ENCODE measurements at regions not wholly inside any gene's neighbourhood (a gene's known extent, or its start where the extent isn't known, plus 50 kb on each side); places are given as distances from the start of the nearest gene placed in this dataset.

GRCh38 chr2:43055086-43055912 is 171.1 kb downstream of the ZFP36L2 start:
- no peaks in the 10 kb centered on the region for H3K9me2 ChIP-seq (replicated peaks; ENCODE audit: insufficient read depth, low read length)
- no peak overlapping the region for H2AFZ ChIP-seq (ENCODE audit: low read length)
- no peaks in the 10 kb centered on the region for H4K20me1 ChIP-seq (ENCODE audit: insufficient read depth, low read depth, low read length)
- no peaks in the 10 kb centered on the region for H3K79me2 ChIP-seq (ENCODE audit: low read length)
- no peak for DNase-seq
- no peak overlapping the region for H3K27ac ChIP-seq (ENCODE audit: low read length)
- H3K4me1 ChIP-seq (ENCODE audit: low read length), result no peaks in the 10 kb centered on the region
- H3K9me3 ChIP-seq (ENCODE audit: low read length), result no peaks in the 10 kb centered on the region
- H3K4me2 ChIP-seq (ENCODE audit: low read depth, low read length, poor library complexity, severe bottlenecking), result no peak overlapping the region
- H3K27me3 ChIP-seq (ENCODE audit: low read length), result no peaks in the 10 kb centered on the region
- H3K4me3 ChIP-seq (ENCODE audit: low read length), result no peak overlapping the region
- no peak overlapping the region for H3K9ac ChIP-seq (ENCODE audit: low read length)
- no peaks in the 10 kb centered on the region for H3K36me3 ChIP-seq (ENCODE audit: insufficient read depth, low read length)

- Histone ChIP-seq H3K9me2 (replicated peaks; ENCODE audit: insufficient read depth, low read length) (no peaks in the 10 kb centered on the region), H2AFZ (ENCODE audit: low read length) (no peak overlapping the region), H4K20me1 (ENCODE audit: insufficient read depth, low read depth, low read length) (no peaks in the 10 kb centered on the region), H3K9me3 (ENCODE audit: low read length) (no peaks in the 10 kb centered on the region), H3K36me3 (ENCODE audit: insufficient read depth, low read length) (no peaks in the 10 kb centered on the region), H3K79me2 (ENCODE audit: low read length) (no peaks in the 10 kb centered on the region), H3K27me3 (ENCODE audit: low read length) (no peaks in the 10 kb centered on the region), H3K4me3 (ENCODE audit: low read length) (no peak overlapping the region), H3K4me2 (ENCODE audit: low read depth, low read length, poor library complexity, severe bottlenecking) (no peak overlapping the region), H3K4me1 (ENCODE audit: low read length) (no peaks in the 10 kb centered on the region), H3K9ac (ENCODE audit: low read length) (no peak overlapping the region), H3K27ac (ENCODE audit: low read length) (no peak overlapping the region)
- no peak for DNase-seq
Measured at GRCh38 chr2:43054367-43054766, 172.0 kb downstream of the ZFP36L2 start.

GRCh38 chr2:43052944-43053306 is 173.5 kb downstream of the ZFP36L2 start:
- Histone ChIP-seq H2AFZ (ENCODE audit: low read length) (no peak overlapping the region), H4K20me1 (ENCODE audit: insufficient read depth, low read depth, low read length) (no peaks in the 10 kb centered on the region)

GRCh38 chr2:43052204-43052943 is 174.0 kb downstream of the ZFP36L2 start:
- no peaks in the 10 kb centered on the region for H3K79me2 ChIP-seq (ENCODE audit: low read length)
- no peaks in the 10 kb centered on the region for H3K27me3 ChIP-seq (ENCODE audit: low read length)
- no peaks in the 10 kb centered on the region for H3K9me3 ChIP-seq (ENCODE audit: low read length)
- DNase-seq, result no peak
- H2AFZ ChIP-seq (ENCODE audit: low read length), result no peak overlapping the region
- no peaks in the 10 kb centered on the region for H3K9me2 ChIP-seq (replicated peaks; ENCODE audit: insufficient read depth, low read length)
- no peak overlapping the region for H3K4me3 ChIP-seq (ENCODE audit: low read length)
- no peak overlapping the region for H3K4me2 ChIP-seq (ENCODE audit: low read depth, low read length, poor library complexity, severe bottlenecking)
- H4K20me1 ChIP-seq (ENCODE audit: insufficient read depth, low read depth, low read length), result no peaks in the 10 kb centered on the region
- H3K36me3 ChIP-seq (ENCODE audit: insufficient read depth, low read length), result no peaks in the 10 kb centered on the region
- H3K4me1 ChIP-seq (ENCODE audit: low read length), result no peaks in the 10 kb centered on the region
- H3K27ac ChIP-seq (ENCODE audit: low read length), result no peak overlapping the region
- no peak overlapping the region for H3K9ac ChIP-seq (ENCODE audit: low read length)

More at GRCh38 chr2:43052944-43053306, 173.5 kb downstream of the ZFP36L2 start:
- H3K9ac ChIP-seq (ENCODE audit: low read length), result no peak overlapping the region
- H3K9me3 ChIP-seq (ENCODE audit: low read length), result no peaks in the 10 kb centered on the region
- H3K9me2 ChIP-seq (replicated peaks; ENCODE audit: insufficient read depth, low read length), result no peaks in the 10 kb centered on the region
- H3K36me3 ChIP-seq (ENCODE audit: insufficient read depth, low read length), result no peaks in the 10 kb centered on the region
- H3K4me2 ChIP-seq (ENCODE audit: low read depth, low read length, poor library complexity, severe bottlenecking), result no peak overlapping the region
- no peaks in the 10 kb centered on the region for H3K79me2 ChIP-seq (ENCODE audit: low read length)
- no peak overlapping the region for H3K27ac ChIP-seq (ENCODE audit: low read length)
- no peak for DNase-seq
- no peaks in the 10 kb centered on the region for H3K4me1 ChIP-seq (ENCODE audit: low read length)
- H3K4me3 ChIP-seq (ENCODE audit: low read length), result no peak overlapping the region
- no peaks in the 10 kb centered on the region for H3K27me3 ChIP-seq (ENCODE audit: low read length)

- Histone ChIP-seq H3K79me2 (ENCODE audit: low read length) (no peaks in the 10 kb centered on the region), H3K36me3 (ENCODE audit: insufficient read depth, low read length) (no peaks in the 10 kb centered on the region), H3K9me2 (replicated peaks; ENCODE audit: insufficient read depth, low read length) (no peaks in the 10 kb centered on the region), H3K9ac (ENCODE audit: low read length) (no peak overlapping the region), H3K27ac (ENCODE audit: low read length) (no peak overlapping the region), H3K9me3 (ENCODE audit: low read length) (no peaks in the 10 kb centered on the region), H3K27me3 (ENCODE audit: low read length) (no peaks in the 10 kb centered on the region), H3K4me1 (ENCODE audit: low read length) (no peaks in the 10 kb centered on the region), H3K4me2 (ENCODE audit: low read depth, low read length, poor library complexity, severe bottlenecking) (no peak overlapping the region), H3K4me3 (ENCODE audit: low read length) (no peak overlapping the region), H2AFZ (ENCODE audit: low read length) (no peak overlapping the region), H4K20me1 (ENCODE audit: insufficient read depth, low read depth, low read length) (no peaks in the 10 kb centered on the region)
- DNase-seq, result no peak
Measured at GRCh38 chr2:43051338-43051737, 175.1 kb downstream of the ZFP36L2 start.

GRCh38 chr2:43050866-43051265 is 175.5 kb downstream of the ZFP36L2 start:
- Histone ChIP-seq H3K79me2 (ENCODE audit: low read length) (no peaks in the 10 kb centered on the region), H3K4me2 (ENCODE audit: low read depth, low read length, poor library complexity, severe bottlenecking) (no peak overlapping the region), H3K9me3 (ENCODE audit: low read length) (no peaks in the 10 kb centered on the region), H3K27me3 (ENCODE audit: low read length) (no peaks in the 10 kb centered on the region), H4K20me1 (ENCODE audit: insufficient read depth, low read depth, low read length) (no peaks in the 10 kb centered on the region), H3K4me1 (ENCODE audit: low read length) (no peaks in the 10 kb centered on the region), H3K4me3 (ENCODE audit: low read length) (no peak overlapping the region), H3K27ac (ENCODE audit: low read length) (no peak overlapping the region), H3K9me2 (replicated peaks; ENCODE audit: insufficient read depth, low read length) (no peaks in the 10 kb centered on the region), H3K36me3 (ENCODE audit: insufficient read depth, low read length) (no peaks in the 10 kb centered on the region), H2AFZ (ENCODE audit: low read length) (no peak overlapping the region), H3K9ac (ENCODE audit: low read length) (no peak overlapping the region)
- DNase-seq, result no peak

GRCh38 chr2:43049836-43050801 is 176.3 kb downstream of the ZFP36L2 start:
- no peak overlapping the region for H3K27ac ChIP-seq (ENCODE audit: low read length)
- H3K9ac ChIP-seq (ENCODE audit: low read length), result no peak overlapping the region
- H2AFZ ChIP-seq (ENCODE audit: low read length), result no peak overlapping the region
- no peaks in the 10 kb centered on the region for H3K4me1 ChIP-seq (ENCODE audit: low read length)
- H3K9me2 ChIP-seq (replicated peaks; ENCODE audit: insufficient read depth, low read length), result no peaks in the 10 kb centered on the region
- H4K20me1 ChIP-seq (ENCODE audit: insufficient read depth, low read depth, low read length), result no peaks in the 10 kb centered on the region
- no peak for DNase-seq
- no peaks in the 10 kb centered on the region for H3K27me3 ChIP-seq (ENCODE audit: low read length)
- H3K36me3 ChIP-seq (ENCODE audit: insufficient read depth, low read length), result no peaks in the 10 kb centered on the region
- no peaks in the 10 kb centered on the region for H3K9me3 ChIP-seq (ENCODE audit: low read length)
- no peak overlapping the region for H3K4me2 ChIP-seq (ENCODE audit: low read depth, low read length, poor library complexity, severe bottlenecking)
- H3K4me3 ChIP-seq (ENCODE audit: low read length), result no peak overlapping the region
- H3K79me2 ChIP-seq (ENCODE audit: low read length), result no peaks in the 10 kb centered on the region
